ENCODE measurements at regions not wholly inside any gene's neighbourhood (a gene's known extent, or its start where the extent isn't known, plus 50 kb on each side); places are given as distances from the start of the nearest gene placed in this dataset.

- no peak for DNase-seq (ENCODE audit: low spot score)
These were observed 690.2 kb upstream of the POU3F3 start for GRCh38 chr2:104163611-104164130.

GRCh38 chr2:104164721-104165252, 689.1 kb upstream of the POU3F3 start:
- no peak for DNase-seq (ENCODE audit: low spot score)

DNA sequence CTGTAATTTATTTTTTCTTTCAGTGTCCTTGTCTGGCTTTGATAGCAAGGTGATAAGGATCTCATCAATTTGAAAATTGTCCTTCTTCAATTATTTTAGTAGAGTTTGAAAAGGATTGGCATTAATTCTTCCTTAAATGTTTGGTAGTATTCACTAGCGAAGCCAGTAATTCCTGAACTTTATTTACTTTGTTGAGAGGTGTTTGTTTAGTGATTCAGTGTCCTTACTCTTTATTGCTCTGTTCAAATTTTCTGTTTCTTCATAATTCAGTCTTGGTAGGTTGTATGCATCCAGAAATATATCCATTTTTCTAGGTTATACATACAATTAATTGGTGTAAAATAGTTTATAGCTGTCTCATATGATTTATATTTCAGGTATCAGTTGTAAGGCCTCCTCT, 676.7 kb upstream of the POU3F3 start:
- DNase-seq (ENCODE audit: low spot score): no peak

DNA sequence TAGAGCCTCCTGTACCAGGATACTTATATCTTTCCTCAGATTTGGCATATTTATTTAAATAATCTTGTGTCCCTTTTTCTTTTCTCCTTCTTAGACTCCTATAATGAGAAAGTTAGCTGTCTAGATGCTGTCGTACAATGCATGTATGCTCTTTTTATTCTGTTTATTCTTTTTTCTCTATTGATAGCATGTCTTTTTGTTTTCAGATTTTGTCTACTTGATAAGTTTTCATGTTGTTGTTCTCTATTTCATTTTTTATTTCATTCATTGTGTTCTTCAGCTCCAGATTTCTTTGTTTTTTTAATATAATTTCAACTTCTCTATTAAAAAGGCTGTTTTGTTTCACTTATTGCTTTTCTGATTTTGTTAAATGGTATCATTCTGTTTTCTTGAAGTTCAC, 674.3 kb upstream of the POU3F3 start:
- DNase-seq (ENCODE audit: low spot score): no peak

- DNase-seq (ENCODE audit: low spot score): no peak
These were observed 653.3 kb upstream of the POU3F3 start for GRCh38 chr2:104200533-104201168.

DNA sequence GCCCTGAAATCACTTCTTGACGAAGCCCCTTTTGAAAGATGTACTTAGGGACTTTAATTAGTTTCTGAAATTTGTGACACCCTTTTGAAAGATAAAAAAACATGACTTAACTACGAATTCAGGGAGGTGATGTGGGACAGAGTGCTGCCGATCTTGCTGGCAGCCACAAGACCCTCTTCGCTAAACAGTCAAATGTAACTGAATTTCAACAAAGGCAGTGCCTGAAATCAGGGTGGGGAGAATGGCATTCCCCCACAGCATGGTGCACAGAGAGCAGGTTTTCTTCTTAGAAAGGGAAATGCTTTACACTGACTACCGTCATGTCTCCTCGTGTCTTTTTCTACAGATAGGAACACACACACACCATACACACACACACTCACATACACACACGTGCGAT, 640.2 kb upstream of the POU3F3 start:
- DNase-seq (ENCODE audit: low spot score): no peak

- DNase-seq (ENCODE audit: low spot score): no peak
These were observed 638.4 kb upstream of the POU3F3 start for GRCh38 chr2:104215269-104216161.

DNA sequence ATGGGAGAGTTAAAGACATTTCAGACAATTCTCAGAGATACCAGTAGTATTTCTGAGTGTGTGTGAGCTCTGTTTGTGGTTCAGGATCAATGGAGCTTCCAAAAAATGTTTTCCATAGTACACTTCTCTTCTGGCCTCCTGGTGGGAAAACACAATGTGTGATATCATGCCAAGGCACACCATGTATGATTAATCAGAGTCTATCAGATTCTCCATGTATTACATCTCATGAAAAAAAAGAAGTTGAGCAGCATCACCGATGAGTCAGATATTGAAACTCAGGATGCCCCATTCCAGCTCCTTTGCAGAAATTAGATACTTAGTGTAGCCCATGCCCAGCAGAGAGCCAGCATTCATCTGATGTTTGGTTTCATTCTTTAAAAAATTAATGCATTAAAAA, 620.3 kb upstream of the POU3F3 start:
- no peak for DNase-seq (ENCODE audit: low spot score)

- DNase-seq (ENCODE audit: low spot score): no peak
These were observed 617.4 kb upstream of the POU3F3 start for GRCh38 chr2:104236491-104236890.

- DNase-seq (ENCODE audit: low spot score): no peak
These were observed 612.9 kb upstream of the POU3F3 start for GRCh38 chr2:104240984-104241383.

- DNase-seq (ENCODE audit: low spot score): peak; percentile 22
These were observed 604.3 kb upstream of the POU3F3 start for GRCh38 chr2:104249629-104250028.

DNA sequence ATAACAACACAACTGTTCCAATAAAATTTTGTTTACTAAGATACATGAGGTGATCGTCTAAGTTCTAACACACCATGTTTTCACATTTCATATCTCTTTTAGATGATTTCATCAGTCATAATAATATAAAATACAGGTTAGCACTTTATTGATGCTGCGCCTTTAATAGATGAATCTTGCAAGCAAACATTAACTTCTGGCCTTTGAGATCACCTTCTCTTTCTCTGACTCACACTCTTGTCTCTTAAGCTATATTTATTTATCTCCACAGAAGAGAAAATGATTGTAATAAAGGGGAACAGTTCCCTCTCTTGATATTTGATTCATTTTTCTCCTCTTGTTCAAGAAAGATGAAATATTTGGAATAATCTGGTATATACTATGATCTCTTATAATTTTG, 603.3 kb upstream of the POU3F3 start:
- DNase-seq (ENCODE audit: low spot score): no peak

DNA sequence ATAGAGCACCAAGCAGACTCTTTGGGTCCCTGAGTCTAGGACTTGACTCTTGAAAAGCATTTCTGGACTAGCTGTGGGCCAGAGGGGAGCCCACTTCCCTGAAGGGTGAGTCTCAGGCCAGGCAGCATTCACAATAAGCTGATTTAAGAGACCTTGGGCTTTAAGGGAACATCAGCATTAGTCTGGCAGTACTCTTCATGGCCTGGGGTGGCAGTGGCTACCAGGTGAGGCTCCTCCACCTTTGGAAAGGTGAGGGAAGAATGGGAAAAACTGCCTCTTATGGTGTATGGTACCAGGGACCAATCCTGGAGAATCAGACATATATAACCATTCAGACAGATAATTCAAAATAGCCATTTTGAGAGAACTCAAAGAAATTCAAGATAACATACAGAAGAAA, 599.9 kb upstream of the POU3F3 start:
- no peak for DNase-seq (ENCODE audit: low spot score)

GRCh38 chr2:104262714-104263113, 591.2 kb upstream of the POU3F3 start:
- no peak for DNase-seq (ENCODE audit: low spot score)

- DNase-seq (ENCODE audit: low spot score): no peak
These were observed 574.3 kb upstream of the POU3F3 start for GRCh38 chr2:104279646-104280045.

DNA sequence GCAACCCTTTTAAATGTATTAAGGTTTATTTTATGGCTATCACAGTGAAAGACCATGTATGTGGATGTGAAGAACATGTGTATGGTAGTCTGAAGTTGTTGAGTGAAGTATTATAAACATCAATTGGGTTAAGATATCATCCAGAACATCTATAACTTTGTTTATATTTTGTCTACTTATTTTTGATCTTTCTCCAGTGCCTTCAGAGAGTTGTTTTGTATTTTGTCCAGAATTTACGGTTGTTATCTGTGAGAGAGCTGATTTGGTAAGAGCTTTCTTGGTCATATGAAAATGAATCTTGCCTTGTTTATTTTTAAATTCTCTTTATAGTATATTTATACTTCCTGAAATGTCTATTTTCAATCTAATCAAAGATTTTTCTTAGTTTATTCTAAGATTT, 573.7 kb upstream of the POU3F3 start:
- DNase-seq (ENCODE audit: low spot score): no peak

DNA sequence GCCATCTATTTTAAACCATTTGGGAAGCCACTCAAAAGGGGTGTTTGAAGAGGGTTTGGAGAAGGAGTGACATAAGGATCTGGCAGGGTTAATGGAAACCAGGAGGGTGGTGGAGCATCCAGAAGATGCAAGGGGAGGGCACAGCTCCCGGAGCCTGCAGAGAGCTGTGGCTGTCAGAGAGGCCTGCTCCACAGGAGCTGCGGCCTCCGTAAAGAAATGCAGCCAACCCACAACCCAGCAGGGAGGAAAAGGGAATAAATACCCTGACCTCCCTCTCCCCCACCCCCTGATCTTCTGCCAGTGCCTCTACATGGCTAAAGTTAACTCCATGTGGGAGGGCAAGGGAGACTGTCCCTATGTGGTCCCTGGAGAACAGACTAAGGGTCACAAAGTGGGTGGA, 567.1 kb upstream of the POU3F3 start:
- no peak for DNase-seq (ENCODE audit: low spot score)

DNA sequence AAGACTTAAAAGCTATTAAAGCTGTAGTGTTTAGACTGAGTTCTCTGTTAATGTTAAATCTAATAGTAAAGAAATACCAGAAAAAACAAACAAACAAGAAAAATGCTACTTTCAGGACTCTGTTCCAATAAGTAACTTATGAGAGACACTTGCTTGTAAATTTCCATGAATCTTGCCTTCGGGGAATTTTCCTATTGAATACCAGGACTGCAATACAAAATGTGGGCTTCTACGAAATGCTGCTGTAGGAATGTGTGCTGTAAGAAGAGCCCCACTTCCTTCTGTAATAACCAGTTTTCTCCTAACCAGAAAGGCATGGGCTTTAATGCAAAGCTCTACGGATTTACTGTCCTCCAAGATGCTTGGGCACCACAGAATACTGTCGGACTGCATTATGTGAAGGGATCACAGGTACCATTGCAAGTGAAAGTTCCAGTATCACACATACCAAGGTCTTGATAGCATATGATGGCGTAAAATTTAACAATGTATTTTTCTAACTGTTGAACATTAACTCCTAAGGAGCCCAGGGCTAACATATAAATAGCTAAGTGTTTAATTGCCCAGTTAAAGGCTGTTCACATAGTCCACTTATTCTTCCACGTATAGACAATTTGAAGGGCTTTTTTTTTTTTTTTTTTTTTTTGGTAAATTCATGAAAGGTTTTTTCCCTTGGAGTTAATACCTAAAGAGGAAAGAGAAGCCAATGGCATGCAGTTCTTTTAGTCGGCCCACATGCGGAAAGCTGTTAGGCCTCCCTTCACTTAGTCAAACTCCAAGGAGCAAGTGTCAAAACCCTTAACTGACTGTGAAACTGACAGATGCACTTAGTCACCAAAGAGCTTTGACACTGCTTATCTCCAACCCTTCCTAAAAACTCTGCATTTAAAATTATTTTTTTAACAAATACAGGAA, 564.0 kb upstream of the POU3F3 start:
- DNase-seq (ENCODE audit: low spot score): no peak

DNA sequence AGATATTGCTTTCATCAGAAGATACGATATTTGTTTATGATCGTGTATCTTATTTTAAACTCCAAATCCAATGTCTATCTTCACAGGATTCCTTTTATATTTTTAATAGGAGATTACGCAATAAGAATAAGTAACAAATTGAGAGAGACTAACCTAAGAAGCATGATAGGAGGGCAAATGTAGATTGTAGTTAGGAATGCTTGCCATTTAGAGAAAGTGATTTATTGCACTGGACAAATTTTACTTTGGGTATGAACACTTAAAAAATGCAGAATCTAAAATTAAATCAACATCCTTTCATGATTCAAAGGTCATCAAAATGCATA, 563.4 kb upstream of the POU3F3 start:
- DNase-seq (ENCODE audit: low spot score): no peak

DNA sequence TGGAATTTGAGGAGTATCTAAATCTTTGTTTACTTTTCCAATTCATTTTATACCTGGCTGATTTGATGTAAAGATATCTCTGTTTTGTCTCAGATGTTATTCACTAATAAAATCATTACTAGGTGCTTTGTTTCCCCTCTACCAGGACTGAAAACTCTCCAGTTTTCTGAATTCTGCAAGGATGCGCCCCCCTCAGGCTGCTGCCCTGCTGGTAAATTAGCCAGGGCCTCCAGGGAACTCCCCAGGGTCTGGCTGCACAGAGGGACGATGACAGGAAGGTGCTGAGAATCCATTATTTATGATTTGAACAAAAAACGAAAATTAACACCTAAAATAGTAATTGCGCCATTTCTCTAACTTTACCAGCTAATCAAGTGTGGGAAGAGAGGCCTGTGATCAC, 541.2 kb upstream of the POU3F3 start:
- no peak for DNase-seq (ENCODE audit: low spot score)

DNA sequence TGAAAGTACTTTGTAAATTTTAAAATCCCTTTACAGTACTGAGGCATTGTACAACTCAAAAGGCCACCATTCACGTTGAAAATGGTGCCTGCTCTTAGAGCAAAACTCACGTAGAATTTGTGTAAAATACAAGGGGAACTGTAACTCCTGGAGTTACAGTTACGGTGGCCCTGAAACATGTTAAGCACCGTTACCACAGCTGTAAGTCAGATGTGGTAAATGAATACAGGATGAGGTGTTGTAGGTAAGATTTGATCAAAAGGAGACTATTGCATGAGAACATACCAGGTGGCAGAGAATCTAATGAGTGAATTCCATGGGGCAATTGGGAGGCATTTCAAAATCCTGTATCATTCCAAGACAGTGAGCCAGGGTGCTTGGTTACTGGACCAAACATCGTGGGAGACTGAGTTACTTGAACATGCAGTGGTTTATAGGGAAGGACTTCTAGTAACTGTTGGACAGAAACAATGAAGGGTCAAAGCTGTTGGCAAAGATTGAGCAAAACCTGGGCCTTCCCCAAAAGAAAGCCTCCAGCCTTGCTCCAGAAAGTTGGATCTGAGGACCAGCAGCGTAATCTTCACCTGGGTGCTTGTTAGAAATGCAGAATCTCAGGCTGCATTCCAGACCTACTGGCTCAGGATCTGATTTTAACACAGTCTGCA, 535.8 kb upstream of the POU3F3 start:
- no peak for DNase-seq (ENCODE audit: low spot score)

Data from globus pallidus (tissue), 1 donor.